Heart left ventricle (tissue), 13 donors: ENCODE measurements at regions not wholly inside any gene's neighbourhood (a gene's known extent, or its start where the extent isn't known, plus 50 kb on each side); places are given as distances from the start of the nearest gene placed in this dataset.

Experiments used
- POLR2A ChIP-seq, 2 donors: fragments of 450-650 bp; IDR thresholded peaks; one replicate each; pipeline ENCODE4 v1.6.1; 2017; ENCODE audit warnings: antibody characterized with exemption in 2 of 2, mild to moderate bottlenecking in 2 of 2, moderate library complexity in 2 of 2
- TF ChIP-seq, protein P1 (sequence below), 12 donors: fragments of 200-600 bp; sonication (generic) in 4 of 12; IDR thresholded peaks; one replicate each; pipeline versions ENCODE4 v1.5.0 to v1.8.0; 2018 to 2022; ENCODE audit warnings: antibody characterized with exemption in 12 of 12, mild to moderate bottlenecking in 5 of 12
- donor health status: ischemic (EF 13 %, LVEDD 7.1; RV severe dilation, severe dysfunction).
- donor health status: DM: no; HTN: yes; CAD: no.
- donor health status: DM: no; HTN: no; CAD: no.
- donor health status: ischemic (EF 25% LVEDD 6.9; RV normal size, moderate dysfunction).
- donor health status: ischemic (EF 25% LVEDD 5.7; RV mildly dilated, moderate dysfunction).
- donor health status: ischemic (EF 35%, LVEDD 5.7; RV mildly dilated, moderate dysfunction).
- donor health status: nonischemic (EF 11% LVEDD 7.7; RV severe dilation, severe dysfunction).
- donor health status: DM: yes; HTN: yes; CAD: no.
- donor health status: PGD.
- donor health status: ischemic (EF 29% LVEDD 5.4; RV normal size, mild dysfunction).
- donor health status: nonischemic (EF 23%, LVEDD 6.1; RV moderate dilation, normal function).

DNA sequence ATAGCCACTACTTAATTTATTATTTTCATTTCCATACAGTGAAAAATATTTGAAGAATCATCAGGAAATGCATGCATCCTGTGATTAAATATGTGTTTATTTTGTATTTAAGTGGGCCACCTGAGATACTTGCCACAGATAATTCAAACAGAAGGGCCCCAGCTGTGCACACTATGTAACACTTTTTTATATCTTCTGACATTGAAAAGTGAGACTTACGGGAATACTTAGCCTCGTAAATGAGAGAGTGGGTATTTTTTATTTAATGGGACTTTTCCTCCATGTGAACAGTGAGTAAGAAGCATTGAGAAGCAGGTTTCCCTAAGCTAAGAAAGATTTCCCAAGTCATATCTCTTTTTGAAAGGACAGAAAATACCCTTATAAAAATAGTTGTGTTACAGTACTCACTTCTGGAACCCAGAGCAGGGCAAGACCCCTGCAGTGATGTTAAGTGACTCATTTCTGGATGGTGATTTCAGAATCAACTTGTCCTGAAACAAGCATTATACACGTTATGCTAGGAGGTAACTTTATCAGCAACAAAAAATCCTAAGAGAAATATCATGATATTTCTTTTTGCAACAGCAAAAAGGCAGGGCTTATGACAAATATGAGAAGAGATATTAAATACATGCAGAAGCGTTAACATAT, 478.1 kb upstream of the CHORDC1 start:
- TF ChIP-seq, protein P1, sequence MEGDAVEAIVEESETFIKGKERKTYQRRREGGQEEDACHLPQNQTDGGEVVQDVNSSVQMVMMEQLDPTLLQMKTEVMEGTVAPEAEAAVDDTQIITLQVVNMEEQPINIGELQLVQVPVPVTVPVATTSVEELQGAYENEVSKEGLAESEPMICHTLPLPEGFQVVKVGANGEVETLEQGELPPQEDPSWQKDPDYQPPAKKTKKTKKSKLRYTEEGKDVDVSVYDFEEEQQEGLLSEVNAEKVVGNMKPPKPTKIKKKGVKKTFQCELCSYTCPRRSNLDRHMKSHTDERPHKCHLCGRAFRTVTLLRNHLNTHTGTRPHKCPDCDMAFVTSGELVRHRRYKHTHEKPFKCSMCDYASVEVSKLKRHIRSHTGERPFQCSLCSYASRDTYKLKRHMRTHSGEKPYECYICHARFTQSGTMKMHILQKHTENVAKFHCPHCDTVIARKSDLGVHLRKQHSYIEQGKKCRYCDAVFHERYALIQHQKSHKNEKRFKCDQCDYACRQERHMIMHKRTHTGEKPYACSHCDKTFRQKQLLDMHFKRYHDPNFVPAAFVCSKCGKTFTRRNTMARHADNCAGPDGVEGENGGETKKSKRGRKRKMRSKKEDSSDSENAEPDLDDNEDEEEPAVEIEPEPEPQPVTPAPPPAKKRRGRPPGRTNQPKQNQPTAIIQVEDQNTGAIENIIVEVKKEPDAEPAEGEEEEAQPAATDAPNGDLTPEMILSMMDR (IDR thresholded peaks at IDR 0.05) = no peak
- TF ChIP-seq POLR2A (IDR thresholded peaks at IDR 0.05) = no peak
